ENCODE measurements at regions not wholly inside any gene's neighbourhood (a gene's known extent, or its start where the extent isn't known, plus 50 kb on each side); places are given as distances from the start of the nearest gene placed in this dataset.

DNA sequence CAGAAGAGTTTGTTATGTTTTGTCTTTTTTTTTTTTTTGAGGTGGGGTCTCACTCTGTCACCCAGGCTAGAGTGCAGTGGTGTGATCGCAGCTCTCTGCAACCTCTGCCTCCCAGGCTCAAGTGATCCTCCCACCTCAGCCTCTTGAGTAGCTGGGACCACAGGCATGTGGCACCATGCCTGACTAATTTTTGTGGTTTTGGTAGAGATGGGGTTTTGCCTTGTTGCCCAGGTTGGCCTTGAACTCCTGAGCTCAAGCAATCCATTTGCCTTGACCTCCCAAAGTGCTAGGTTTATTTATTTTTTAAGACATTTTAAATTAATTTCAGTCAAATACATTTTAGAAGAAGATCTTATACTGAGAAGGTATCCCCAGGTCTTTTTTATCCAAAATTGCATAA, 366.7 kb downstream of the KCNJ2 start:
- TF ChIP-seq CTCF (conservative IDR thresholded peaks at IDR 0.05 in 1 of 2, IDR thresholded peaks at IDR 0.05 in 1 of 2; ENCODE audit: extremely low read depth in 1 of 2, insufficient read depth in 1 of 2, low read depth in 1 of 2, low read length in 2 of 2) (no peak), EZH2 (IDR thresholded peaks at IDR 0.05; ENCODE audit: borderline replicate concordance, low read length) (no peak)

Measured in mammary epithelial cell (primary cell).